ENCODE measurements at regions not wholly inside any gene's neighbourhood (a gene's known extent, or its start where the extent isn't known, plus 50 kb on each side); places are given as distances from the start of the nearest gene placed in this dataset.
"Not testable (repeated sequence)": the region's sequence is repeated elsewhere in the genome, so short reads cannot be mapped to it uniquely, and the experiment has no call there.

GRCh38 chr6:114879693-114880092, 536.9 kb upstream of the HS3ST5 start:
- no peaks in the 10 kb centered on the region for H3K36me3 ChIP-seq (ENCODE audit: control insufficient read depth, insufficient read depth, low read length)
- H3K4me3 ChIP-seq (ENCODE audit: insufficient read depth, low read depth, low read length, poor library complexity, severe bottlenecking) = no peak overlapping the region
- H3K27me3 ChIP-seq (replicated peaks; ENCODE audit: control insufficient read depth, insufficient read depth, low read length, poor library complexity, severe bottlenecking) = no peaks in the 10 kb centered on the region
- H3K27ac ChIP-seq (ENCODE audit: insufficient read depth, low read length, poor library complexity, severe bottlenecking) = no peak overlapping the region
- no peaks in the 10 kb centered on the region for H3K4me1 ChIP-seq (ENCODE audit: control insufficient read depth, insufficient read depth, low read length, poor library complexity, severe bottlenecking)
- DNase-seq = no peak
- no peaks in the 10 kb centered on the region for H3K9me3 ChIP-seq (ENCODE audit: control insufficient read depth, low read length)

GRCh38 chr6:114878091-114878490, 535.3 kb upstream of the HS3ST5 start:
- H3K4me1 ChIP-seq (ENCODE audit: control insufficient read depth, insufficient read depth, low read length, poor library complexity, severe bottlenecking) = no peaks in the 10 kb centered on the region
- H3K36me3 ChIP-seq (ENCODE audit: control insufficient read depth, insufficient read depth, low read length) = no peaks in the 10 kb centered on the region
- H3K4me3 ChIP-seq (ENCODE audit: insufficient read depth, low read depth, low read length, poor library complexity, severe bottlenecking) = no peak overlapping the region
- H3K9me3 ChIP-seq (ENCODE audit: control insufficient read depth, low read length) = no peaks in the 10 kb centered on the region
- no peak for DNase-seq
- H3K27ac ChIP-seq (ENCODE audit: insufficient read depth, low read length, poor library complexity, severe bottlenecking) = no peak overlapping the region
- no peaks in the 10 kb centered on the region for H3K27me3 ChIP-seq (replicated peaks; ENCODE audit: control insufficient read depth, insufficient read depth, low read length, poor library complexity, severe bottlenecking)

DNA sequence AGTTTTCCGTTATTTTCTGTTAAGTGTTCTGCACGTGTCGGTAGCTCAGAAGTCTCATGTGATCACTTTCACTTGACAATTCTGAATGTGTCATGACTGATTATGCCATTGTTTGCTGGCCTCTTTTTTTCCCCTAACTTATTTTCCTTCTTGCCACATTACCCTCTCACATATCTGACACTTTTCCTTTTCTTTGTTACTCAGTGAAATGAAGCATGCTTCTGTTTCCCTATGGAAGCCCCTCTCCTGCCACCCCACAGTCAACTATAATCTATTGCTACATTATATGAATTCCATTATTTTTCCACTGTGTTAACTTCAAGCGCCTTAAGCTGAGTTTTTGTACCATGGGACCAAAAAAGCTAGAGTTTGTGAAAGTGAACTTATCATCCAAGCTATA, 531.6 kb upstream of the HS3ST5 start:
- no peak overlapping the region for H3K4me3 ChIP-seq (ENCODE audit: insufficient read depth, low read depth, low read length, poor library complexity, severe bottlenecking)
- no peaks in the 10 kb centered on the region for H3K36me3 ChIP-seq (ENCODE audit: control insufficient read depth, insufficient read depth, low read length)
- H3K4me1 ChIP-seq (ENCODE audit: control insufficient read depth, insufficient read depth, low read length, poor library complexity, severe bottlenecking) = no peaks in the 10 kb centered on the region
- H3K27ac ChIP-seq (ENCODE audit: insufficient read depth, low read length, poor library complexity, severe bottlenecking) = no peak overlapping the region
- no peaks in the 10 kb centered on the region for H3K9me3 ChIP-seq (ENCODE audit: control insufficient read depth, low read length)
- no peaks in the 10 kb centered on the region for H3K27me3 ChIP-seq (replicated peaks; ENCODE audit: control insufficient read depth, insufficient read depth, low read length, poor library complexity, severe bottlenecking)
- no peak for DNase-seq

DNA sequence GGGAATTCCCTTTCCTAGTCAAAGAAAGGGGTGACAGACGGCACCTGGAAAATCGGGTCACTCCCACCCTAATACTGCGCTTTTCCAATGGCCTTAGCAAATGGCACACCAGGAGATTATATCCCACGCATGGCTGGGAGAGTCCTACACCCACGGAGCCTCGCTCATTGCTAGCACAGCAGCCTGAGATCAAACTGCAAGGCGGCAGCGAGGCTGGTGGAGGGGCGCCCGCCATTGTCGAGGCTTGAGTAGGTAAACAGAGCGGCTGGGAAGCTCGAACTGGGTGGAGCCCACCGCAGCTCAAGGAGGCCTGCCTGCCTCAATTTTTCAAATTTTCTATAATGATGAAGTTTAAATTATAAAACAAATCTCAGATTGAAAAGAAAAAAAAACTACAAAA, 522.7 kb upstream of the HS3ST5 start:
- not testable (repeated sequence) for H3K27ac ChIP-seq (ENCODE audit: insufficient read depth, low read length, poor library complexity, severe bottlenecking); H3K27me3 ChIP-seq (replicated peaks; ENCODE audit: control insufficient read depth, insufficient read depth, low read length, poor library complexity, severe bottlenecking); DNase-seq; H3K4me1 ChIP-seq (ENCODE audit: control insufficient read depth, insufficient read depth, low read length, poor library complexity, severe bottlenecking); H3K9me3 ChIP-seq (ENCODE audit: control insufficient read depth, low read length); H3K4me3 ChIP-seq (ENCODE audit: insufficient read depth, low read depth, low read length, poor library complexity, severe bottlenecking); H3K36me3 ChIP-seq (ENCODE audit: control insufficient read depth, insufficient read depth, low read length)

GRCh38 chr6:114863610-114864009, 520.8 kb upstream of the HS3ST5 start:
- H3K27me3 ChIP-seq (replicated peaks; ENCODE audit: control insufficient read depth, insufficient read depth, low read length, poor library complexity, severe bottlenecking) = no peaks in the 10 kb centered on the region
- H3K36me3 ChIP-seq (ENCODE audit: control insufficient read depth, insufficient read depth, low read length) = no peaks in the 10 kb centered on the region
- no peak overlapping the region for H3K4me3 ChIP-seq (ENCODE audit: insufficient read depth, low read depth, low read length, poor library complexity, severe bottlenecking)
- no peaks in the 10 kb centered on the region for H3K9me3 ChIP-seq (ENCODE audit: control insufficient read depth, low read length)
- H3K27ac ChIP-seq (ENCODE audit: insufficient read depth, low read length, poor library complexity, severe bottlenecking) = no peak overlapping the region
- no peak for DNase-seq
- H3K4me1 ChIP-seq (ENCODE audit: control insufficient read depth, insufficient read depth, low read length, poor library complexity, severe bottlenecking) = no peaks in the 10 kb centered on the region

DNA sequence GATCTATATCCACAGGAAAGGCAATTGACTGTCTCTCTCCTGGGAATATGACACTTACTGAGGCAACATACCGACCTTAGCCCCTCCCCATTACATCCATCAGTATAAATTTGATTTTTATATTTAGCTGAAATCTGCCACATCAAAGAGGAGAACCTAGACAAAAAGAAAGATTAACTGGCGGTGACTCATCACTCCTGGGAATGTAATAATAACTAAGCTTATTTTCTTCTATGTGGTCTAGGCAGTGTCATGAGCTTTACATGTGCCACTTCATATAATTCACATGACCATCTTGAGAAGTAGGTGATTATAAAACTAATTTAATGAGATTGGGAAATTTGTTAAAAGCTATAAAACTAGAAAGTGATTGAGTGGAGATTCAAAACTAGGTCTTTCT, 520.0 kb upstream of the HS3ST5 start:
- no peak for DNase-seq
- no peaks in the 10 kb centered on the region for H3K27me3 ChIP-seq (replicated peaks; ENCODE audit: control insufficient read depth, insufficient read depth, low read length, poor library complexity, severe bottlenecking)
- H3K27ac ChIP-seq (ENCODE audit: insufficient read depth, low read length, poor library complexity, severe bottlenecking) = no peak overlapping the region
- H3K36me3 ChIP-seq (ENCODE audit: control insufficient read depth, insufficient read depth, low read length) = no peaks in the 10 kb centered on the region
- H3K4me1 ChIP-seq (ENCODE audit: control insufficient read depth, insufficient read depth, low read length, poor library complexity, severe bottlenecking) = no peaks in the 10 kb centered on the region
- no peak overlapping the region for H3K4me3 ChIP-seq (ENCODE audit: insufficient read depth, low read depth, low read length, poor library complexity, severe bottlenecking)
- no peaks in the 10 kb centered on the region for H3K9me3 ChIP-seq (ENCODE audit: control insufficient read depth, low read length)

- H3K4me3 ChIP-seq (ENCODE audit: insufficient read depth, low read depth, low read length, poor library complexity, severe bottlenecking) = no peak overlapping the region
These were observed 519.2 kb upstream of the HS3ST5 start for GRCh38 chr6:114862064-114862463.

GRCh38 chr6:114844359-114844758, 501.5 kb upstream of the HS3ST5 start:
- Histone ChIP-seq H3K27ac (ENCODE audit: insufficient read depth, low read length, poor library complexity, severe bottlenecking) (no peak overlapping the region), H3K4me1 (ENCODE audit: control insufficient read depth, insufficient read depth, low read length, poor library complexity, severe bottlenecking) (no peaks in the 10 kb centered on the region), H3K36me3 (ENCODE audit: control insufficient read depth, insufficient read depth, low read length) (no peaks in the 10 kb centered on the region), H3K4me3 (ENCODE audit: insufficient read depth, low read depth, low read length, poor library complexity, severe bottlenecking) (no peak overlapping the region), H3K9me3 (ENCODE audit: control insufficient read depth, low read length) (no peaks in the 10 kb centered on the region), H3K27me3 (replicated peaks; ENCODE audit: control insufficient read depth, insufficient read depth, low read length, poor library complexity, severe bottlenecking) (no peaks in the 10 kb centered on the region)
- no peak for DNase-seq

More at GRCh38 chr6:114862064-114862463, 519.2 kb upstream of the HS3ST5 start:
- no peaks in the 10 kb centered on the region for H3K9me3 ChIP-seq (ENCODE audit: control insufficient read depth, low read length)
- no peak overlapping the region for H3K27ac ChIP-seq (ENCODE audit: insufficient read depth, low read length, poor library complexity, severe bottlenecking)
- no peaks in the 10 kb centered on the region for H3K27me3 ChIP-seq (replicated peaks; ENCODE audit: control insufficient read depth, insufficient read depth, low read length, poor library complexity, severe bottlenecking)
- no peaks in the 10 kb centered on the region for H3K4me1 ChIP-seq (ENCODE audit: control insufficient read depth, insufficient read depth, low read length, poor library complexity, severe bottlenecking)
- H3K36me3 ChIP-seq (ENCODE audit: control insufficient read depth, insufficient read depth, low read length) = no peaks in the 10 kb centered on the region
- no peak for DNase-seq

GRCh38 chr6:114839019-114839418, 496.2 kb upstream of the HS3ST5 start:
- H3K36me3 ChIP-seq (ENCODE audit: control insufficient read depth, insufficient read depth, low read length) = no peaks in the 10 kb centered on the region
- H3K9me3 ChIP-seq (ENCODE audit: control insufficient read depth, low read length) = no peaks in the 10 kb centered on the region
- DNase-seq = no peak
- no peak overlapping the region for H3K27ac ChIP-seq (ENCODE audit: insufficient read depth, low read length, poor library complexity, severe bottlenecking)
- no peaks in the 10 kb centered on the region for H3K4me1 ChIP-seq (ENCODE audit: control insufficient read depth, insufficient read depth, low read length, poor library complexity, severe bottlenecking)
- no peak overlapping the region for H3K4me3 ChIP-seq (ENCODE audit: insufficient read depth, low read depth, low read length, poor library complexity, severe bottlenecking)
- H3K27me3 ChIP-seq (replicated peaks; ENCODE audit: control insufficient read depth, insufficient read depth, low read length, poor library complexity, severe bottlenecking) = no peaks in the 10 kb centered on the region

DNA sequence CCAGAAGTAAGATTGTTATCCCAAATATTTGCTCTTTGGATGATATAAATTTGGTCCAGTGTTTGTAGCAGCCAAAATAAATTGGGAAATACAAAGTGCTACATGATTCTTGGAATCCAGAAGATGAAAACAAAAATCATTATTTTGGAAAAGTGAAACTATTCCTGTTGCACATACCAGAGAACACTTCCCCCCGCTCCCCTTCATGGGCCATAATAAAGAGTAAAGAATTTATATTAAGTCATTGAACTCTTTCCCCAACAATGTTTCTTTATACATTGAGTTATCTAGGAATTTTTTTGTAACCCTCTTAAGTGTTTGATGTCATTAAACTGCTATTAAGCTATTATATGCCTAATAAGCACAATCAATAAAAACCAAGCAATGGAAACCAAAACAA, 490.4 kb upstream of the HS3ST5 start:
- H3K27ac ChIP-seq (ENCODE audit: insufficient read depth, low read length, poor library complexity, severe bottlenecking) = no peak overlapping the region
- no peaks in the 10 kb centered on the region for H3K4me1 ChIP-seq (ENCODE audit: control insufficient read depth, insufficient read depth, low read length, poor library complexity, severe bottlenecking)
- H3K27me3 ChIP-seq (replicated peaks; ENCODE audit: control insufficient read depth, insufficient read depth, low read length, poor library complexity, severe bottlenecking) = no peaks in the 10 kb centered on the region
- DNase-seq = no peak
- no peak overlapping the region for H3K4me3 ChIP-seq (ENCODE audit: insufficient read depth, low read depth, low read length, poor library complexity, severe bottlenecking)
- H3K9me3 ChIP-seq (ENCODE audit: control insufficient read depth, low read length) = no peaks in the 10 kb centered on the region
- no peaks in the 10 kb centered on the region for H3K36me3 ChIP-seq (ENCODE audit: control insufficient read depth, insufficient read depth, low read length)

- no peaks in the 10 kb centered on the region for H3K4me1 ChIP-seq (ENCODE audit: control insufficient read depth, insufficient read depth, low read length, poor library complexity, severe bottlenecking)
- no peaks in the 10 kb centered on the region for H3K27me3 ChIP-seq (replicated peaks; ENCODE audit: control insufficient read depth, insufficient read depth, low read length, poor library complexity, severe bottlenecking)
- H3K27ac ChIP-seq (ENCODE audit: insufficient read depth, low read length, poor library complexity, severe bottlenecking) = no peak overlapping the region
- no peak overlapping the region for H3K4me3 ChIP-seq (ENCODE audit: insufficient read depth, low read depth, low read length, poor library complexity, severe bottlenecking)
- no peaks in the 10 kb centered on the region for H3K9me3 ChIP-seq (ENCODE audit: control insufficient read depth, low read length)
- H3K36me3 ChIP-seq (ENCODE audit: control insufficient read depth, insufficient read depth, low read length) = no peaks in the 10 kb centered on the region
- DNase-seq = no peak
These were observed 487.7 kb upstream of the HS3ST5 start for GRCh38 chr6:114830515-114830914.
